ENCODE measurements at regions not wholly inside any gene's neighbourhood (a gene's known extent, or its start where the extent isn't known, plus 50 kb on each side); places are given as distances from the start of the nearest gene placed in this dataset.

DNA sequence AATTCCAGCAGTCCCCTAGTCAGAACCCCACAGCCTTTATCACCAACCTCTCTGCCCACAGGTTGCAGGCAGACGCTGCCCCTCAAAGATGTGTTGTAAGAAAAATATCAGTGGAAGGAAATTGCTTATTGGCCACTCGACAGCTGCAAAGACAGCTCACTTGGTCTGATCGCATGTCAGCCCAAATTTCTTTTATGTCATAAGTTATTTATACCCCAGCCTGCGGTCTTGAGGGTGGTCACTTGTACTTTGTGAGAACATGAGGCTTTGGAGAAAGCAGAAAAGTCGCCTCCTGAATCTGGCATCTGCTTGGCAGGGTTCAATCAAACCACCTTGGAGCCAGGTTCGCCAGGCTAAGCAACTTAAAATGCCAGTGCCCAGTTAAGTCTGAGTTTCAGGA is 236.5 kb upstream of the CDH4 start:
- Histone ChIP-seq H3K9me2 (replicated peaks; ENCODE audit: insufficient read depth, low read length) (no peaks in the 10 kb centered on the region), H3K4me2 (ENCODE audit: low read depth, low read length) (no peak overlapping the region), H3K79me2 (ENCODE audit: low read length) (no peaks in the 10 kb centered on the region), H3K9me3 (replicated peaks; ENCODE audit: insufficient read depth, low read length) (no peaks in the 10 kb centered on the region), H3K36me3 (replicated peaks; ENCODE audit: insufficient read depth, low read length) (no peaks in the 10 kb centered on the region), H3K27me3 (replicated peaks; ENCODE audit: insufficient read depth, low read length) (no peaks in the 10 kb centered on the region; the same call in 1 of the 2 replicates), H4K20me1 (ENCODE audit: insufficient read depth, low read length) (no peaks in the 10 kb centered on the region), H3K4me1 (ENCODE audit: low read length) (no peaks in the 10 kb centered on the region), H3K4me3 (ENCODE audit: low read length) (no peak overlapping the region), H3K9ac (ENCODE audit: low read length) (no peak overlapping the region), H3F3A (ENCODE audit: insufficient read depth, low read length) (no peaks in the 10 kb centered on the region), H3K27ac (ENCODE audit: low read length) (no peak overlapping the region), H2AFZ (ENCODE audit: low read length) (no peak overlapping the region)
- TF ChIP-seq, protein P1, sequence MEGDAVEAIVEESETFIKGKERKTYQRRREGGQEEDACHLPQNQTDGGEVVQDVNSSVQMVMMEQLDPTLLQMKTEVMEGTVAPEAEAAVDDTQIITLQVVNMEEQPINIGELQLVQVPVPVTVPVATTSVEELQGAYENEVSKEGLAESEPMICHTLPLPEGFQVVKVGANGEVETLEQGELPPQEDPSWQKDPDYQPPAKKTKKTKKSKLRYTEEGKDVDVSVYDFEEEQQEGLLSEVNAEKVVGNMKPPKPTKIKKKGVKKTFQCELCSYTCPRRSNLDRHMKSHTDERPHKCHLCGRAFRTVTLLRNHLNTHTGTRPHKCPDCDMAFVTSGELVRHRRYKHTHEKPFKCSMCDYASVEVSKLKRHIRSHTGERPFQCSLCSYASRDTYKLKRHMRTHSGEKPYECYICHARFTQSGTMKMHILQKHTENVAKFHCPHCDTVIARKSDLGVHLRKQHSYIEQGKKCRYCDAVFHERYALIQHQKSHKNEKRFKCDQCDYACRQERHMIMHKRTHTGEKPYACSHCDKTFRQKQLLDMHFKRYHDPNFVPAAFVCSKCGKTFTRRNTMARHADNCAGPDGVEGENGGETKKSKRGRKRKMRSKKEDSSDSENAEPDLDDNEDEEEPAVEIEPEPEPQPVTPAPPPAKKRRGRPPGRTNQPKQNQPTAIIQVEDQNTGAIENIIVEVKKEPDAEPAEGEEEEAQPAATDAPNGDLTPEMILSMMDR (IDR thresholded peaks at IDR 0.05; ENCODE audit: low read length): no peak
- no peak for TF ChIP-seq EZH2 (optimal IDR thresholded peaks at IDR 0.05; ENCODE audit: low read depth, low read length)
- TF ChIP-seq EZH2phosphoT487 (IDR thresholded peaks at IDR 0.05; ENCODE audit: low read length): no peak
- no peak for DNase-seq

- Histone ChIP-seq H4K20me1 (ENCODE audit: insufficient read depth, low read length) (no peaks in the 10 kb centered on the region), H3K27ac (ENCODE audit: low read length) (no peak overlapping the region), H3K27me3 (replicated peaks; ENCODE audit: insufficient read depth, low read length) (no peaks in the 10 kb centered on the region; the same call in 1 of the 2 replicates), H3K9me2 (replicated peaks; ENCODE audit: insufficient read depth, low read length) (no peaks in the 10 kb centered on the region), H3K4me3 (ENCODE audit: low read length) (no peak overlapping the region), H3K9ac (ENCODE audit: low read length) (no peak overlapping the region), H3K9me3 (replicated peaks; ENCODE audit: insufficient read depth, low read length) (no peaks in the 10 kb centered on the region), H3K4me1 (ENCODE audit: low read length) (no peaks in the 10 kb centered on the region), H3F3A (ENCODE audit: insufficient read depth, low read length) (no peaks in the 10 kb centered on the region), H3K79me2 (ENCODE audit: low read length) (no peaks in the 10 kb centered on the region), H3K36me3 (replicated peaks; ENCODE audit: insufficient read depth, low read length) (no peaks in the 10 kb centered on the region), H3K4me2 (ENCODE audit: low read depth, low read length) (no peak overlapping the region), H2AFZ (ENCODE audit: low read length) (no peak overlapping the region)
- no peak for DNase-seq
- TF ChIP-seq EZH2 (optimal IDR thresholded peaks at IDR 0.05; ENCODE audit: low read depth, low read length) (no peak), EZH2phosphoT487 (IDR thresholded peaks at IDR 0.05; ENCODE audit: low read length) (no peak)
- TF ChIP-seq, protein P1 (IDR thresholded peaks at IDR 0.05; ENCODE audit: low read length): no peak
Measured at GRCh38 chr20:61019322-61019721, 232.7 kb upstream of the CDH4 start.

- Histone ChIP-seq H3K27ac (ENCODE audit: low read length) (no peak overlapping the region), H3K9me3 (replicated peaks; ENCODE audit: insufficient read depth, low read length) (no peaks in the 10 kb centered on the region), H3F3A (ENCODE audit: insufficient read depth, low read length) (no peaks in the 10 kb centered on the region), H3K4me1 (ENCODE audit: low read length) (no peaks in the 10 kb centered on the region), H3K9me2 (replicated peaks; ENCODE audit: insufficient read depth, low read length) (no peaks in the 10 kb centered on the region), H3K79me2 (ENCODE audit: low read length) (no peaks in the 10 kb centered on the region), H3K4me3 (ENCODE audit: low read length) (no peak overlapping the region), H3K4me2 (ENCODE audit: low read depth, low read length) (no peak overlapping the region), H4K20me1 (ENCODE audit: insufficient read depth, low read length) (no peaks in the 10 kb centered on the region), H3K9ac (ENCODE audit: low read length) (no peak overlapping the region), H3K36me3 (replicated peaks; ENCODE audit: insufficient read depth, low read length) (no peaks in the 10 kb centered on the region), H3K27me3 (replicated peaks; ENCODE audit: insufficient read depth, low read length) (peaks cover 14% of the 10 kb centered on the region; the same call in 1 of the 2 replicates), H2AFZ (ENCODE audit: low read length) (no peak overlapping the region)
- TF ChIP-seq, protein P1 (IDR thresholded peaks at IDR 0.05; ENCODE audit: low read length): no peak
- no peak for TF ChIP-seq EZH2 (optimal IDR thresholded peaks at IDR 0.05; ENCODE audit: low read depth, low read length)
- TF ChIP-seq EZH2phosphoT487 (IDR thresholded peaks at IDR 0.05; ENCODE audit: low read length): no peak
- DNase-seq: no peak
Measured at GRCh38 chr20:61023612-61024011, 228.4 kb upstream of the CDH4 start.
